OCI-LY7 (cell line): ENCODE measurements at regions not wholly inside any gene's neighbourhood (a gene's known extent, or its start where the extent isn't known, plus 50 kb on each side); places are given as distances from the start of the nearest gene placed in this dataset.

Source experiments
- BruUV-seq: library from RNA; stranded (reverse); fragments of 400-500 nt; replicated peaks from 2 replicates; lab custom pipeline; 2021; lab: Mats Ljungman, UMichigan
- CTCF ChIA-PET: fragments of 300-600 bp; sonication (Branson Sonifier 250); formaldehyde crosslinking; loops from one replicate; lab custom pipeline; 2022; ENCODE audit warnings: antibody characterized with exemption; ENCODE audit not compliant: unreplicated experiment; lab: Charles Lee
- POLR2A ChIA-PET: fragments of 300-600 bp; sonication (Branson Sonifier 250); formaldehyde crosslinking; loops from one replicate; lab custom pipeline; 2022; ENCODE audit warnings: antibody characterized with exemption; lab: Charles Lee
- DNase-seq: peaks from one replicate; pipeline ENCODE4 v3.0.0-alpha.2; 2015; ENCODE audit warnings: low spot score
- H2AFZ ChIP-seq: fragments of 200-600 bp; sonication (generic), shearing (Covaris generic); 2 replicates; pipeline ENCODE4 v1.6.1; 2014; ENCODE audit warnings: mild to moderate bottlenecking, antibody characterized with exemption, low read length, moderate library complexity
- H3K27ac ChIP-seq: fragments of 200-600 bp; sonication (generic); 2 replicates; pipeline ENCODE4 v1.5.1; 2014; ENCODE audit warnings: mixed run types, low read depth, mild to moderate bottlenecking, moderate library complexity, low read length, inconsistent platforms; ENCODE audit not compliant: poor library complexity, severe bottlenecking
- H3K36me3 ChIP-seq: fragments of 200-600 bp; sonication (generic); 2 replicates; pipeline ENCODE4 v1.6.1; 2014; ENCODE audit warnings: mild to moderate bottlenecking, antibody characterized with exemption, low read length, moderate library complexity, mixed read lengths; ENCODE audit not compliant: insufficient read depth
- H3K4me1 ChIP-seq: fragments of 200-600 bp; sonication (generic); 2 replicates; pipeline ENCODE4 v1.5.1; 2014; ENCODE audit warnings: mild to moderate bottlenecking, low read length; ENCODE audit not compliant: insufficient read depth, poor library complexity, severe bottlenecking
- H3K4me2 ChIP-seq: fragments of 200-600 bp; sonication (generic); 2 replicates; pipeline ENCODE4 v1.6.1; 2014; ENCODE audit warnings: mild to moderate bottlenecking, low read length
- H3K4me3 ChIP-seq: fragments of 200-600 bp; sonication (generic); 2 replicates; pipeline ENCODE4 v1.5.1; 2014; ENCODE audit warnings: mild to moderate bottlenecking, low read depth, low read length; ENCODE audit not compliant: poor library complexity, severe bottlenecking
- H3K79me2 ChIP-seq: fragments of 200-600 bp; sonication (generic); 2 replicates; pipeline ENCODE4 v1.6.1; 2016; ENCODE audit warnings: low read depth, mild to moderate bottlenecking, low read length, moderate library complexity, mixed read lengths; ENCODE audit not compliant: insufficient read depth
- H3K9me2 ChIP-seq: fragments of 200-600 bp; sonication (generic); 2 replicates; pipeline ENCODE4 v1.6.1; 2016; ENCODE audit warnings: mild to moderate bottlenecking, low read length, mixed read lengths; ENCODE audit not compliant: insufficient read depth
- H3K9me3 ChIP-seq: fragments of 200-600 bp; sonication (generic); 2 replicates; pipeline ENCODE4 v1.6.1; 2014; ENCODE audit warnings: mild to moderate bottlenecking, mixed run types, low read length, mixed read lengths
- H4K20me1 ChIP-seq: fragments of 200-600 bp; sonication (generic); 2 replicates; pipeline ENCODE4 v1.6.1; 2014; ENCODE audit warnings: mild to moderate bottlenecking, antibody characterized with exemption, low read length, moderate library complexity, mixed read lengths; ENCODE audit not compliant: insufficient read depth
- CTCF ChIP-seq: fragments of 200-600 bp; sonication (generic); conservative IDR thresholded peaks from 2 replicates; pipeline ENCODE4 v1.5.1; 2014; ENCODE audit warnings: mild to moderate bottlenecking, antibody characterized with exemption, low read length, moderate library complexity, mixed read lengths
- EZH2phosphoT487 ChIP-seq: fragments of 200-600 bp; sonication (generic); IDR thresholded peaks from 2 replicates; pipeline ENCODE4 v1.6.1; 2018; ENCODE audit warnings: low read depth, borderline replicate concordance, mild to moderate bottlenecking, mixed run types, antibody characterized with exemption, low read length, moderate library complexity, mixed read lengths
- intact Hi-C: fragments of 100-400 bp; cut with micrococcal nuclease; formaldehyde crosslinking; loops from one replicate; pipeline ENCODE4 v1.10.0; 2022; ENCODE audit not compliant: unreplicated experiment

GRCh38 chr20:24118034-24118433 is 129.5 kb upstream of the GGTLC1 start:
- BruUV-seq: no TSS peak
- no peak overlapping the region for H3K27ac ChIP-seq

GRCh38 chr20:24117383-24117782 is 128.8 kb upstream of the GGTLC1 start:
- ChIA-PET POLR2A (no interaction called here), CTCF (no interaction called here)
- no peak for TF ChIP-seq EZH2phosphoT487
- TF ChIP-seq CTCF: no peak
- BruUV-seq: no TSS peak
- intact Hi-C loops: no loop called here
- H3K9me2 ChIP-seq: no peaks in the 10 kb centered on the region
- H3K9me3 ChIP-seq: no peaks in the 10 kb centered on the region
- H3K36me3 ChIP-seq: no peaks in the 10 kb centered on the region
- H3K79me2 ChIP-seq: no peaks in the 10 kb centered on the region
- H3K4me1 ChIP-seq: no peaks in the 10 kb centered on the region
- H2AFZ ChIP-seq: no peak overlapping the region
- H4K20me1 ChIP-seq: no peaks in the 10 kb centered on the region
- DNase-seq: no peak
- no peak overlapping the region for H3K27ac ChIP-seq
- H3K4me2 ChIP-seq: no peak overlapping the region
- H3K4me3 ChIP-seq: no peak overlapping the region

More at GRCh38 chr20:24118034-24118433, 129.5 kb upstream of the GGTLC1 start:
- ChIA-PET POLR2A (no interaction called here), CTCF (no interaction called here)
- DNase-seq: no peak
- intact Hi-C loops: no loop called here
- Histone ChIP-seq H3K79me2 (no peaks in the 10 kb centered on the region), H2AFZ (no peak overlapping the region), H3K4me2 (no peak overlapping the region), H3K9me3 (no peaks in the 10 kb centered on the region), H3K9me2 (no peaks in the 10 kb centered on the region), H3K36me3 (no peaks in the 10 kb centered on the region), H4K20me1 (no peaks in the 10 kb centered on the region), H3K4me1 (no peaks in the 10 kb centered on the region), H3K4me3 (no peak overlapping the region)
- no peak for TF ChIP-seq CTCF
- no peak for TF ChIP-seq EZH2phosphoT487

- Histone ChIP-seq H3K4me2 (no peak overlapping the region), H3K9me2 (no peaks in the 10 kb centered on the region), H3K9me3 (no peaks in the 10 kb centered on the region), H3K79me2 (no peaks in the 10 kb centered on the region), H3K36me3 (no peaks in the 10 kb centered on the region), H3K4me1 (no peaks in the 10 kb centered on the region), H2AFZ (no peak overlapping the region), H3K4me3 (no peak overlapping the region), H4K20me1 (no peaks in the 10 kb centered on the region), H3K27ac (no peak overlapping the region)
- CTCF ChIA-PET: no interaction called here
- POLR2A ChIA-PET: no interaction called here
- no TSS peak for BruUV-seq
- no peak for TF ChIP-seq CTCF
- TF ChIP-seq EZH2phosphoT487: no peak
- DNase-seq: no peak
- intact Hi-C loops: no loop called here
Observed at GRCh38 chr20:24116611-24117010, 128.0 kb upstream of the GGTLC1 start.
